HepG2 (cell line): ENCODE measurements at regions not wholly inside any gene's neighbourhood (a gene's known extent, or its start where the extent isn't known, plus 50 kb on each side); places are given as distances from the start of the nearest gene placed in this dataset.

Experiments used
- ESRRA ChIP-seq: sonication (generic); formaldehyde crosslinking; IDR thresholded peaks from 2 replicates; pipeline ENCODE4 v1.5.1; 2020; ENCODE audit warnings: mild to moderate bottlenecking, low read depth, missing genetic modification reagents
- NRL ChIP-seq: sonication (generic); formaldehyde crosslinking; IDR thresholded peaks from 2 replicates; pipeline ENCODE4 v1.5.0; 2020; ENCODE audit warnings: missing genetic modification reagents, mild to moderate bottlenecking, moderate library complexity, borderline replicate concordance
- RAD21 ChIP-seq: fragments of 450-650 bp; formaldehyde crosslinking; IDR thresholded peaks from 2 replicates; pipeline ENCODE4 v1.5.0; 2020; ENCODE audit warnings: mild to moderate bottlenecking

GRCh38 chr6:91462241-91462640 is 875.4 kb upstream of the MAP3K7 start:
- TF ChIP-seq NRL (no peak), RAD21 (no peak), ESRRA (CRISPR knock-in tag) (no peak)
